AG04449 (cell line): ENCODE measurements at regions not wholly inside any gene's neighbourhood (a gene's known extent, or its start where the extent isn't known, plus 50 kb on each side); places are given as distances from the start of the nearest gene placed in this dataset.

ENCODE experiments used
- CTCF ChIA-PET: fragments of 350-600 bp; formaldehyde crosslinking; extraction: SDS; loops from one replicate; lab custom pipeline; 2021; ENCODE audit warnings: antibody characterized with exemption; lab: Yijun Ruan, JAX
- POLR2A ChIA-PET: fragments of 400-600, 350-600 bp; formaldehyde crosslinking; extraction: SDS; loops from one replicate; lab custom pipeline; 2020; ENCODE audit warnings: antibody characterized with exemption, inconsistent platforms; lab: Yijun Ruan, JAX
- DNase-seq: peaks from one replicate; pipeline ENCODE4 v3.0.0-alpha.2; 2010; ENCODE audit warnings: low read depth, low spot score
- H3K4me3 ChIP-seq: 2 replicates; pipeline ENCODE4 v1.5.1; 2011; ENCODE audit warnings: low read depth, mild to moderate bottlenecking, control low read depth, low read length
- CTCF ChIP-seq: IDR thresholded peaks from one replicate; pipeline ENCODE4 v1.5.1; 2011; ENCODE audit warnings: mild to moderate bottlenecking, moderate library complexity, low read length, control low read depth, inconsistent platforms; ENCODE audit not compliant: insufficient read depth; ENCODE audit errors: missing control alignments

GRCh38 chr4:184949020-184949419 is 69.3 kb upstream of the HELT start:
- ChIA-PET POLR2A (no interaction called here), CTCF (interaction anchor here (0.8 kb wide), 1 partner anchor 70 kb away, joined by 3 read pairs; no protein-coding TSS in a partner anchor)
- no peak for TF ChIP-seq CTCF
- DNase-seq, result no peak
- no peak overlapping the region for H3K4me3 ChIP-seq

GRCh38 chr4:184950117-184950830 is 68.0 kb upstream of the HELT start:
- no peak for DNase-seq
- POLR2A ChIA-PET, result no interaction called here
- H3K4me3 ChIP-seq, result no peak overlapping the region
- TF ChIP-seq CTCF, result no peak
- CTCF ChIA-PET, result no interaction called here

- TF ChIP-seq CTCF, result no peak
- no peak for DNase-seq
- ChIA-PET CTCF (no interaction called here), POLR2A (no interaction called here)
- H3K4me3 ChIP-seq, result no peak overlapping the region
These were observed 67.4 kb upstream of the HELT start for GRCh38 chr4:184950926-184951325.

GRCh38 chr4:184951668-184952160 is 66.6 kb upstream of the HELT start:
- no peak for DNase-seq
- TF ChIP-seq CTCF, result no peak
- no peak overlapping the region for H3K4me3 ChIP-seq
- CTCF ChIA-PET, result no interaction called here
- POLR2A ChIA-PET, result no interaction called here

GRCh38 chr4:184952522-184952921 is 65.8 kb upstream of the HELT start:
- no peak overlapping the region for H3K4me3 ChIP-seq
- POLR2A ChIA-PET, result no interaction called here
- no peak for TF ChIP-seq CTCF
- DNase-seq, result no peak
- CTCF ChIA-PET, result no interaction called here

- no peak overlapping the region for H3K4me3 ChIP-seq
- no peak for TF ChIP-seq CTCF
- no peak for DNase-seq
- ChIA-PET CTCF (no interaction called here), POLR2A (no interaction called here)
These were observed 64.8 kb upstream of the HELT start for GRCh38 chr4:184953421-184953945.
